ENCODE measurements at regions not wholly inside any gene's neighbourhood (a gene's known extent, or its start where the extent isn't known, plus 50 kb on each side); places are given as distances from the start of the nearest gene placed in this dataset.

GRCh38 chr6:17036065-17036393 lies 65.8 kb upstream of the STMND1 start:
- Histone ChIP-seq H3K4me2 (ENCODE audit: low read length) (no peak overlapping the region), H3K4me3 (ENCODE audit: low read length) (no peak overlapping the region), H3K79me2 (ENCODE audit: control insufficient read depth, low read length) (no peaks in the 10 kb centered on the region), H3F3A (ENCODE audit: control insufficient read depth, insufficient read depth) (no peaks in the 10 kb centered on the region), H3K27me3 (ENCODE audit: control insufficient read depth, low read length) (no peaks in the 10 kb centered on the region), H4K20me1 (ENCODE audit: control insufficient read depth, insufficient read depth, low read depth, low read length) (no peaks in the 10 kb centered on the region), H3K27ac (ENCODE audit: low read depth, low read length) (no peak overlapping the region), H3K9me2 (replicated peaks; ENCODE audit: control insufficient read depth, low read length) (no peaks in the 10 kb centered on the region), H3K4me1 (ENCODE audit: control insufficient read depth, low read length) (no peaks in the 10 kb centered on the region), H3K36me3 (ENCODE audit: control insufficient read depth, low read length) (no peaks in the 10 kb centered on the region), H3K9me3 (ENCODE audit: control insufficient read depth, insufficient read depth, low read length) (no peaks in the 10 kb centered on the region)
- TF ChIP-seq CTCF (IDR thresholded peaks at IDR 0.05; ENCODE audit: low read depth, low read length, poor library complexity, severe bottlenecking), result no peak
- no peak for TF ChIP-seq EZH2phosphoT487 (IDR thresholded peaks at IDR 0.05; ENCODE audit: borderline replicate concordance, low read length)

- no peaks in the 10 kb centered on the region for H3F3A ChIP-seq (ENCODE audit: control insufficient read depth, insufficient read depth)
- H3K9me2 ChIP-seq (replicated peaks; ENCODE audit: control insufficient read depth, low read length), result no peaks in the 10 kb centered on the region
- H3K36me3 ChIP-seq (ENCODE audit: control insufficient read depth, low read length), result no peaks in the 10 kb centered on the region
- H3K4me1 ChIP-seq (ENCODE audit: control insufficient read depth, low read length), result no peaks in the 10 kb centered on the region
- H3K27ac ChIP-seq (ENCODE audit: low read depth, low read length), result no peak overlapping the region
- no peak for TF ChIP-seq CTCF (IDR thresholded peaks at IDR 0.05; ENCODE audit: low read depth, low read length, poor library complexity, severe bottlenecking)
- TF ChIP-seq EZH2phosphoT487 (IDR thresholded peaks at IDR 0.05; ENCODE audit: borderline replicate concordance, low read length), result no peak
- H3K9me3 ChIP-seq (ENCODE audit: control insufficient read depth, insufficient read depth, low read length), result no peaks in the 10 kb centered on the region
- H3K27me3 ChIP-seq (ENCODE audit: control insufficient read depth, low read length), result no peaks in the 10 kb centered on the region
- H3K4me3 ChIP-seq (ENCODE audit: low read length), result no peak overlapping the region
- H4K20me1 ChIP-seq (ENCODE audit: control insufficient read depth, insufficient read depth, low read depth, low read length), result no peaks in the 10 kb centered on the region
- no peak overlapping the region for H3K4me2 ChIP-seq (ENCODE audit: low read length)
- no peaks in the 10 kb centered on the region for H3K79me2 ChIP-seq (ENCODE audit: control insufficient read depth, low read length)
These were observed 66.4 kb upstream of the STMND1 start for GRCh38 chr6:17035257-17036064.

- Histone ChIP-seq H3K4me3 (ENCODE audit: low read length) (no peak overlapping the region), H3K27ac (ENCODE audit: low read depth, low read length) (no peak overlapping the region), H3K4me2 (ENCODE audit: low read length) (no peak overlapping the region), H3K9me3 (ENCODE audit: control insufficient read depth, insufficient read depth, low read length) (no peaks in the 10 kb centered on the region), H4K20me1 (ENCODE audit: control insufficient read depth, insufficient read depth, low read depth, low read length) (no peaks in the 10 kb centered on the region), H3F3A (ENCODE audit: control insufficient read depth, insufficient read depth) (no peaks in the 10 kb centered on the region), H3K9me2 (replicated peaks; ENCODE audit: control insufficient read depth, low read length) (no peaks in the 10 kb centered on the region), H3K4me1 (ENCODE audit: control insufficient read depth, low read length) (no peaks in the 10 kb centered on the region), H3K36me3 (ENCODE audit: control insufficient read depth, low read length) (no peaks in the 10 kb centered on the region), H3K79me2 (ENCODE audit: control insufficient read depth, low read length) (no peaks in the 10 kb centered on the region), H3K27me3 (ENCODE audit: control insufficient read depth, low read length) (no peaks in the 10 kb centered on the region)
- TF ChIP-seq CTCF (IDR thresholded peaks at IDR 0.05; ENCODE audit: low read depth, low read length, poor library complexity, severe bottlenecking) (no peak), EZH2phosphoT487 (IDR thresholded peaks at IDR 0.05; ENCODE audit: borderline replicate concordance, low read length) (no peak)
These were observed 68.1 kb upstream of the STMND1 start for GRCh38 chr6:17033746-17034145.
